ENCODE measurements at regions not wholly inside any gene's neighbourhood (a gene's known extent, or its start where the extent isn't known, plus 50 kb on each side); places are given as distances from the start of the nearest gene placed in this dataset.
A peak's percentile ranks its signal among the peaks of the same experiment; 100 is the strongest.

DNA sequence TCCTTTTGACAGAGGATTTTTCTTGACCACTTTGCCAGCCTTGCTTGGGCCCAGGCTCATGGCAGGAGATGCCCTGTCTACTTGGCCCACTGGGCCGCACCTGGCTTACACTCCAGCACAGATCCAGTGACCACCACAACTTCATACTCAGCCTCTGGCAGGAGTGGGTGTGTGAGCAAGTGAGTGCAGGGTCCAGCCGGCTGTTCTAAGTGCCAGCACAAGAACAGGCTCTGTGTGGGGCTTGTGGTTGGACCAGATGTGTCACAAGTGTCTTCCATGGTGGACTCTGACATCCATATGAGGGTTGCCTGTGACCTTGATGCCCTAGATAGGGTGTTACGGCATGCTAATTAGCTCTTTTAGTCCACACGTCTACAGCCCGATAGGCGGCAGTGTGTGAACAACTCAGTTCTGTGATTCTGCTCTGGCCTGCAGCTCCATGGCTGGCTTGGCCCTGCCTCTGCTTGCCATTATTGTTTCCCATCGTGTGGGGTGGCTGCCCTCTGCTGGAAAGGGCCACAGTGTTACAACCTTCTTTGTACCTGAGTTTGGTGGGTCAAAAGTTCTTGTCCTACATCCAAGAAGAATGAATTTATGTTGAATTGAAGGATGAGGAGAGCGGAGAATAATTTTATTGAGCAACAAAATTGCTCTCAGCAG, 1089.1 kb downstream of the SLC6A15 start:
- H3K27me3 ChIP-seq, result no peaks in the 10 kb centered on the region
- H3K36me3 ChIP-seq, result no peaks in the 10 kb centered on the region
- no peak for DNase-seq
- 49 to 66% methylated on average over 8 of the region's 8 CpGs for WGBS, 2 donors
- no peak overlapping the region for H3K27ac ChIP-seq
- TF ChIP-seq POLR2AphosphoS5 (IDR thresholded peaks at IDR 0.05) (no peak), POLR2A (IDR thresholded peaks at IDR 0.05) (no peak)
- TF ChIP-seq, protein P1, sequence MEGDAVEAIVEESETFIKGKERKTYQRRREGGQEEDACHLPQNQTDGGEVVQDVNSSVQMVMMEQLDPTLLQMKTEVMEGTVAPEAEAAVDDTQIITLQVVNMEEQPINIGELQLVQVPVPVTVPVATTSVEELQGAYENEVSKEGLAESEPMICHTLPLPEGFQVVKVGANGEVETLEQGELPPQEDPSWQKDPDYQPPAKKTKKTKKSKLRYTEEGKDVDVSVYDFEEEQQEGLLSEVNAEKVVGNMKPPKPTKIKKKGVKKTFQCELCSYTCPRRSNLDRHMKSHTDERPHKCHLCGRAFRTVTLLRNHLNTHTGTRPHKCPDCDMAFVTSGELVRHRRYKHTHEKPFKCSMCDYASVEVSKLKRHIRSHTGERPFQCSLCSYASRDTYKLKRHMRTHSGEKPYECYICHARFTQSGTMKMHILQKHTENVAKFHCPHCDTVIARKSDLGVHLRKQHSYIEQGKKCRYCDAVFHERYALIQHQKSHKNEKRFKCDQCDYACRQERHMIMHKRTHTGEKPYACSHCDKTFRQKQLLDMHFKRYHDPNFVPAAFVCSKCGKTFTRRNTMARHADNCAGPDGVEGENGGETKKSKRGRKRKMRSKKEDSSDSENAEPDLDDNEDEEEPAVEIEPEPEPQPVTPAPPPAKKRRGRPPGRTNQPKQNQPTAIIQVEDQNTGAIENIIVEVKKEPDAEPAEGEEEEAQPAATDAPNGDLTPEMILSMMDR (IDR thresholded peaks at IDR 0.05), result peak in 2 of 4 experiments; percentile 10 to 29
- H3K9me3 ChIP-seq, result no peaks in the 10 kb centered on the region
- intact Hi-C loops (cut with DNase I), result loop anchor here (2.0 to 10.0 kb wide), 2 partner anchors 509 to 1139 kb away; no protein-coding TSS in a partner anchor
- H3K4me1 ChIP-seq, result peaks cover 0 to 20% (median 14%) of the 10 kb centered on the region in 4 donors
- H3K4me3 ChIP-seq, result no peak overlapping the region

DNA sequence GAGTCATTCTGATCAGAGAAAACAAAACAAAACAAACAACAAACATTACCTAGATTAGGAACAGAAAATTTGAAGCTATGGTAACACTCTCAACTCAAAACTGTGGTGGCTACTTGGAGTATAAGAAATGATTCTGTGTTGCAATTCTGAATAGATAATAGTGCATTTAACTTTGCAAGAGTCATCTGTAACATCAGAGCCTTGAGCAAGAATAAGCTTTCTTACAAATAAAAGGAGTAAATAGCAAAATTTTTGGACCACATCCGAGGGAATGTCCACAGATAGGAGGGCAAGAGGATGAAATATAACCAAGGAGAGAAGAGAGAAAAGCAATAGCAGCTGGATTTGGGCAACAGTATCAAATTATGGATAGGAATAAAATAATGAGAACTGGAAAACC, 1090.6 kb downstream of the SLC6A15 start:
- Histone ChIP-seq H3K27ac (no peak overlapping the region), H3K9me3 (no peaks in the 10 kb centered on the region), H3K36me3 (no peaks in the 10 kb centered on the region), H3K4me1 (peaks cover 0 to 27% (median 15%) of the 10 kb centered on the region in 4 donors), H3K27me3 (no peaks in the 10 kb centered on the region), H3K4me3 (no peak overlapping the region)
- WGBS, 2 donors, result 51 to 57% methylated on average over 1 of the region's 1 CpG
- DNase-seq, result no peak
- intact Hi-C loops (cut with DNase I), result loop anchor here (2.0 to 10.0 kb wide), 2 partner anchors 507 to 1137 kb away; no protein-coding TSS in a partner anchor
- TF ChIP-seq EP300 (IDR thresholded peaks at IDR 0.05) (no peak), POLR2A (IDR thresholded peaks at IDR 0.05) (no peak), POLR2AphosphoS5 (IDR thresholded peaks at IDR 0.05) (no peak)
- TF ChIP-seq, protein P1 (IDR thresholded peaks at IDR 0.05), result no peak

DNA sequence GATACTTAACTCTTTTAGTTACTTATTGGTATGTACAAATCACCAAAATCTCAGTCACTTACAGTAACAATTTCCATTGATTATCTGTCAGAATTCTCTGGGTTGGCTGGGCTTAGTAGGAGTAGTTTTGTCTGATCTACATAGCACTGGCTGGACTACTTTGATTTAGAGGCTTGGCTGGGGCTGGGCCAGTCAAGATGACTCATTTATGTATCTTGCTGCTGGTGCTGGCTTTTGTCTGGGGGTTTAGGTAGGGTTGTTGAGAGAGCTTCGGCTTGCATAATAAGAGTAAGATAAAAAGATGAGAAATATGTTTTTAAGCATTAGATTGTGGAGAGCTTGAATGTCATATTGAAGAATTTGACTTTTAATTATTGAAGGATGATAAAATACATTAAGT, 1093.7 kb downstream of the SLC6A15 start:
- peak; percentile 75 for DNase-seq
- peaks cover 0 to 27% (median 15%) of the 10 kb centered on the region in 4 donors for H3K4me1 ChIP-seq

DNA sequence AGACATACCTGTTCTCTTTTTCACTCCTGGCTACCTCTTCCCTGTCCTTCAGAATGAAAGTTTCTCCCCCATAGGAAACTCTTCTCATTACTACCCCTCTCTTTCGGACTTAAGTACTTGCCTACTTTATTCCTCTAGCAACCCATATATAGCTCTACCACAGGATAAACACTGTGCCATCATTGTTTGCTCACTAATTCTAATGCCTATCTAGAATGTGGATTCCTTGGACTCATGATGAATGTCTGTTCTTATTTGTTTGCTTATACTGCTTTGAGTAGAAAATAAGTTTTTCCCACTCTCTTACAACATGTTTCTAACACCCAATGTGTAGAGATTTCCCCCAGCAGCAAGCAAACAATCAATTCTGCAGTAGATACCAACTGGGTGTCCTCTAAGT, 1094.9 kb downstream of the SLC6A15 start:
- Histone ChIP-seq H3K27ac (no peak overlapping the region), H3K36me3 (no peaks in the 10 kb centered on the region), H3K27me3 (no peaks in the 10 kb centered on the region), H3K9me3 (no peaks in the 10 kb centered on the region), H3K4me1 (peaks cover 0 to 27% (median 15%) of the 10 kb centered on the region in 4 donors), H3K4me3 (no peak overlapping the region)
- DNase-seq, result no peak
- TF ChIP-seq POLR2A (IDR thresholded peaks at IDR 0.05), result no peak
- TF ChIP-seq EP300 (IDR thresholded peaks at IDR 0.05), result no peak
- WGBS, 2 donors, result 83 to 92% methylated on average over 1 of the region's 1 CpG
- intact Hi-C loops (cut with DNase I), result no loop called here

More for the DNA sequence above, 1093.7 kb downstream of the SLC6A15 start:
- intact Hi-C loops (cut with DNase I), result no loop called here
- WGBS, 2 donors, result 35 to 61% methylated on average over 1 of the region's 1 CpG
- TF ChIP-seq POLR2A (IDR thresholded peaks at IDR 0.05), result no peak
- peak; percentile 48 to 79 (median 66) for TF ChIP-seq POLR2AphosphoS5 (IDR thresholded peaks at IDR 0.05)
- TF ChIP-seq EP300 (IDR thresholded peaks at IDR 0.05), result no peak
- TF ChIP-seq, protein P1 (IDR thresholded peaks at IDR 0.05), result no peak
- Histone ChIP-seq H3K9me3 (no peaks in the 10 kb centered on the region), H3K27me3 (no peaks in the 10 kb centered on the region), H3K27ac (peak overlapping the region in 2 of 4 donors; percentile 36 to 43), H3K4me3 (no peak overlapping the region), H3K36me3 (no peaks in the 10 kb centered on the region)

DNA sequence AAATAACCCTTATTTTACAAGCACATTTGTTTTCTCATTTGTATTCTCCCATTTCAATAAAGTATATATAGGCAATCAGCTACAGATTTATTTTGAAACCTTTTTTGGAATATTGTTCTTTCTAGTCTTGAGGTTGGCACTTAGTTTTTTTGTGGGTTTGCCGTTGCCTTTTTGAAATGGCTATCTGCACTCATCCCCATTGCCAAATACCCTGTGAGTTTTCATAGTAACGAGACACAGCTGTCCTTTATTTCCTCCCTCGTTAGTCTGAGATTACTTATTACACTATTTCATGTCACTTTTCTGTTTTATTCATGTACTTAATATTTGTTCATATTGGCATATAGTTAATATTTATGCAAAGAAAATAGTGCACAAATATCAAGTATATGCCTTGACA, 1104.0 kb downstream of the SLC6A15 start:
- 74 to 82% methylated on average over 3 of the region's 3 CpGs for WGBS, 2 donors
- Histone ChIP-seq H3K9me3 (no peaks in the 10 kb centered on the region), H3K36me3 (no peaks in the 10 kb centered on the region), H3K4me1 (no peaks in the 10 kb centered on the region), H3K4me3 (no peak overlapping the region), H3K27me3 (no peaks in the 10 kb centered on the region), H3K27ac (no peak overlapping the region)
- no peak for DNase-seq
- TF ChIP-seq POLR2A (IDR thresholded peaks at IDR 0.05), result no peak
- TF ChIP-seq, protein P1 (IDR thresholded peaks at IDR 0.05), result no peak
- no peak for TF ChIP-seq EP300 (IDR thresholded peaks at IDR 0.05)
- TF ChIP-seq POLR2AphosphoS5 (IDR thresholded peaks at IDR 0.05), result no peak
- intact Hi-C loops (cut with DNase I), result no loop called here

Data from sigmoid colon (tissue), 6 donors.